OCI-M1 (cell line): ENCODE measurements at regions not wholly inside any gene's neighbourhood (a gene's known extent, or its start where the extent isn't known, plus 50 kb on each side); places are given as distances from the start of the nearest gene placed in this dataset.
A peak's percentile ranks its signal among the peaks of the same experiment; 100 is the strongest.
"Not testable (repeated sequence)": the region's sequence is repeated elsewhere in the genome, so short reads cannot be mapped to it uniquely, and the experiment has no call there.

Experiments
- DNase-seq: peaks from one replicate; lab custom pipeline; 2025; lab: John Stamatoyannopoulos, UW

DNA sequence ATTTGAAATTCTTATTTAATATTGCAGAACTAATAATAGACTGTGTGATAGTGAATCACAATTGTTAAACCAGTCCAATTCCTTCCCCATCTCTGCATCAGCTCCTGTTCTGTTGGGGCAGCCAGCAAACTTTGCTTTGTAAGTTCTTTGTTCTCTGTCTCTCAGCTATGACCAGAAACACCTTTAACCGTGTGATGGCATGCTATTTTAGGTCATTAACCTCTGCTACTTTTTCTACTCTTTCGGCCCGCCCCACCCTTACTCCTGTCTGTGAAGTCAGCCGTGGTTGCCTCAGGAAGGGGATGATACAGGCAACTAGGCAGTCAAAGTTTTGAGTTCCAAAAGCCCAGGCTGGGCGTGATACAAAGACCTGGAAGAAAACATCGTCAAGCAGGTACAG is 51.3 kb upstream of the EGFL6 start:
- DNase-seq = no peak

DNA sequence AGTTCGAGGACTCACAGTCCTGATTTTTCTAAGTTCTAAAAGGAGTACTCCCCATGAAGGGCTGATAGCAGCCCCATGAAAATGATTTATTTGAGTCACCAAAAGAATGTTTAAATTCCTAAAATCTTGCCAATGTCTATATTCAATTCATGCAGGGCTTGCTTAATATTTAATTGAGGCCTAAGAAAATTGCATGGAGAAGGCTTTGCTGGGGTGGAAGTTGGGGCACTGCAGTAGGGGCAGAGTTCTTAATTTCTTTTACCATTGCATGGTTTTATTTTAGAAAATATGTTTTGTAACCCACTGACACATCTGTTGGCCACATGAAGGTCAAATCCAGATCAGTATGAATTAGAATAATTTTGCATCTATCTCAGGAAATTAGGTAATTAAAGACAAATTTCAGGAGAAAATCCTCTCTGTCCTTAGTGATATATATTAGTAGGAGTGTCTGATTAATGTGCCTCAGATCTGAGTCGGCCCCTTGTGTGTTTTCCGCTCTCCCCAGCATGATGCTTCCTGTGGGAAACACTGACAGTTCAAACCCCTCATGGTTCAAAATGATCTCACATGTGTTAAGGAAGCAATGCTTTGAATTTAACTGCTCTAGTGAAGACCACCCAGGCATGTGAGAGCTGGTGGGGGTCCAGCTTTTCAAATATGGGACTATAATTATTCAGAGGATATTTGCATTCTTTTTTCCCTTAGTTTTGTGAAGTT is 54.0 kb upstream of the EGFL6 start:
- no peak for DNase-seq

DNA sequence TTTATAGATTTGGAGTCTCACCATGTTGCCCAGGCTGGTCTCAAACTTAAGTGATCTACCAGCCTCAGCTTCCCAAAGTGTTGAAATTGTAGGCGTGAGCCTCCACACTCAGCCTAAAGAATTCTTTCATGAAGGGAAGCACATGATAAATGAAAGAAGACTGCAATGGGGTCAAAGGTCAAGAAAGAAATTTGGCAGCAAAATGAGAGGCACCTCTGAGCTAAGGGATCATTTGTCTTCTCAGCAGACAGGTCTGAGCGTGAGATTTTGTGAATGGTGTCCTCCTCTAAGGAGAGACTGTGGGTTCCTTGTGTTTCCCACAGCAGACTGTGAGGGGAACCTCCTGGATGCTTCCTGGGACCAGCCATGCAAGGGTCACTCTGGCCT is 57.5 kb upstream of the EGFL6 start:
- no peak for DNase-seq

DNA sequence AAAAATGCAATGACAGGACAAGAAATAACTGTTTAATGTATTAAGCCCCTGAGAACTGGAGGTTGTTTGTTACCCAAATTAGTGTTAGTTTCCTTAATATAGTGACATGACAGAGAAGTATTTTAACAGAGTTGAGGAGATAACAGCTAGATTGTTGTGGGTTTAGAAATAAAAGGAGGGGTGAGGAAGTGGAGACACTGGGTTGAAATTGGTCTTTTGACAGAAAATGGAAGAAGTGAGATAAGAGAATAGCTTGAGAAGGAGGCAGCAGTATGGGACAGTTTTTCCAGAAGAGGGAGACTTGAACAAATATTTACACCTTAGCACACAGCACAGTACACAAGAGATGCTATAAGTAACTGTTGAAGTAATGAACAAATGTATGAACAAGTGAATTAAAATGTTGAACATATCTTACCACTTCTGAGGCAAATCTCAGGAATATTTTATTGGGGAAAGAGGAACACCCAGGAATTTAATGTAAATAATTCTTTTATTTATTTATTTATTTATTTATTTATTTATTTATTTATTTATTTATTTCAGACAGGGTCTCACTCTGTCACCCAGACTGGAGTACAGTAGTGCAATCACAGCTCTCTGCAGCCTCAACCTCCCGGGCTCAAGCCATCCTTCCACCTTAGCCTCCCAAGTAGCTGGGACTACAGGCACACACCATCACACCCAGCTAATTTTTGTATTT is 58.0 kb upstream of the EGFL6 start:
- DNase-seq = peak; percentile 64

DNA sequence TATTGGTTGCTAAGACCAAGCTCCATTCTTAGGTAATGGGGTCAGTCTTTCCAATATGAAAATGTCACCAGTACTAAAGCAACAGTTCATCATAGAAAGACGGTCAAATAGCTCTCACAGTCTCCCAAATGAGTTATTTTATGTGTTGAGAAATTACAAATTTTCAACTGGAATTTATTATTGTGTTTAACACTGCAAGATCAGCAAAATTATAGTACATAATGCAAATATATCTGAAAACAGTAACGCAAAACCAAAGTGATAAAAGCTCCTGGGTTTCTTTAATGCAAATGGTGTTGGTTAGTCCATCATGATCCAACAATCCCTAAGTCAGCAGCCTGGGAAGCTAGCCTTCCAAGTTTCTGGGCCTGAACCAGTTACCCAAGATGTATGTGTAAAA is 61.5 kb upstream of the EGFL6 start:
- no peak for DNase-seq

DNA sequence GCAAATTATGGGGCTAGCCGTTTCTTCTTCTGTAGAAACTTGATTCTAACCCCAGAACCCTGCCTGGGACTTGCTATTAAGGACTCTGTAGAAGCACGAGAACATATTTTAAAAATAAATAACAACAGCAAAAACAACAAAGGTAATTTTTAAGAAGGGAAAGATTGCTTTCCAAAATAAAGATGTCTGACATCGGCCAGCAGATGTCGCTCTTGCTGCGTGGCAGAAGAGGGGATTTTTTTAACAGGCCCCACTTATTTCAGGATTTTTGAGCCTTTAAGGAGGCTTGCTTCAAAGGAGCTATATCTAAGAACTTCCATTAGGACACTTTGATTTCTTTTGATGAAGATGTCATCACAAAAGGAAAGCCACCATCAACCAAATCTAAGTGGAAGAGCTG is 62.8 kb upstream of the EGFL6 start:
- peak; percentile 59 for DNase-seq

DNA sequence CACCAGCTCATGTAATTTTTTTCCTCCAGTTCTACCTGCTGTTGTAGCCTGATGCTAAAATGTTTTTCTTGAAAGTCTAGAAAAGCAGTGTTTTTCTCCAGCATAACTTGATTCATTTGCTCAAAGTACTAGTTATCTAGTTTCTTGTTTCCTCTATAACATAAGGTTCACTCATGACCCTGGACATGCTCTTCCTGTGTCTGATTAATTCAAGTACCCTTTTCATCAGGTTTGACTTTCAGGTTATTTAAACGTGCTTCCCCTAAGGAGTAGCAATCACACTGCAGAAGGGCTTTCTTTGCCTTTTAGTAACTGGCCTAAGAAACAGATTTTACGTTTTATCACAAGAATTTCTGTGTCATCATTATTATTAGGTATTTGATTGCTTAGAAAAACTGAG is 66.8 kb upstream of the EGFL6 start:
- DNase-seq = no peak

DNA sequence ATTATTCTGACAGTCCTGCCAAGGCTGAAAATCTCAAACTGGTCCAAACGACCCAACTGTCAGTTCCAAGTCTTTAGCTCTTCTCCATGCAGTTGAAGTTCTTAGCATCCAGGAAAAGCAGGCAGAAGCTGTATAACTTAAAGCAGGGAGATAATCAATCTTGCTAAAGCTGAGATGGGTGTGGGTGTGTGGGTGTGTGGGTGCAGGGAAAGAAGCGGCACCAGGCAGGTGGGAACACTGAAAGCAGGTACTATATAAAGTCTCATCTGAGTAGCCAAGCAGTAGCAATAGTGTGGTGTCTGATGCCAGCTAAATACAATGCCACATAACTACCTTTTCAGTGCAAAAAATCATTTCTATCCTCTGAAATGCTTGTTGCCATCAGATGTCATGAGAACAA is 69.7 kb upstream of the EGFL6 start:
- DNase-seq = no peak

DNA sequence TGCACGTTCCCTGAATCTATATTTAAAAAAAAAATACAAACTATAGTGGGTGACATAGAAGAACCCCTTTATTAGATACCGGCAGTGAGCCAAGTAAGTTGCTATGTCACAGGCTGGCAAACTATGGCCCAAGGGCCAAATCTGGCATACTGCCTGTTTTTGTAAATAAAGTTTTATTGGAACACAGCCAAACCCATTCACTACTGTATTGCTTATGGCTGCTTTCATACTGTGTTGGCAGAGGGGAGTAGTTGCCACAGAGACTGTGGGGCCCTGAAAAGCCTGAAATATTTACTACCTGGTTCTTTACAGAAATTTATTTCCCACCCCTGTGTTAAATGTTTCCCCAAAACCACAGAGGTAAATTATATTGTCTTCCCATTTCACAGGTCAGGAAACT is 71.2 kb upstream of the EGFL6 start:
- no peak for DNase-seq

DNA sequence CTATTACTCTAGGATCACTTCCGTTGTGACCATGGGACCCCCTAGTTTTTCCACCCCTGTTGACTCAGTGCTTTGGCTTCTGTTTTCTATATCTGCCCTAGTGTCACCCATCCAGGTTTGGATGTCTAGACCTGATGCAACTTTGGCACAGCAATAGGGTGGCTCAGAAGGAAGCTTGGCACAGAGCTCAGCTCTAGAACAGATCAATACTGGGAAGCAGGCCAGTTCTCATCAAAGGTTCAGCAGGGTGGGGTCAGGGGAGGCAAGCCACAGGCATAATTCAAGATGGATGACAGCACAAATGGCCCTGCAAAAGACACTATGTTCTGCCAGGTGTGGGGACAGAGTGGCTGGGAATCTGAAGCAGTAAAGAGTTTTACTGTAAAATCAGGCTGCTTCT is 74.2 kb upstream of the EGFL6 start:
- no peak for DNase-seq

DNA sequence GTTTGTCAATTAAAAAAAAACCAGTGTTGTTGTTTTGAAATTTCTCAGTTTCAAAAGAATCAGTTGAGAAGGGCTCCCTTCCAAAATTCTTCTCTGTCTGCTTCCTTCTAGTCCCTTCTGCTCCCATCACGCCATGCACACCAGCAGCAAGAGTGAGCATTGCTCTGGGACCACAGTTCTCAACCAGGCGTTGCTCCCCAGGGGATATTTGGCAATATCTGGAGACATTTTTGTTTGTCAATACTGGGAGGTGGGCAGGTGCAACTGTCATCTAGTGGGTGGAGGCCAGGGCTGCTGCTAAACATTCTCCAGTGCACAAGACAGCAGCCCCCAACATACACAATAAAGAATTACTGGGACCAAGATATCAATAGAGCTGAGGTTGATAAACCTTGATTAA is 74.8 kb upstream of the EGFL6 start:
- no peak for DNase-seq

DNA sequence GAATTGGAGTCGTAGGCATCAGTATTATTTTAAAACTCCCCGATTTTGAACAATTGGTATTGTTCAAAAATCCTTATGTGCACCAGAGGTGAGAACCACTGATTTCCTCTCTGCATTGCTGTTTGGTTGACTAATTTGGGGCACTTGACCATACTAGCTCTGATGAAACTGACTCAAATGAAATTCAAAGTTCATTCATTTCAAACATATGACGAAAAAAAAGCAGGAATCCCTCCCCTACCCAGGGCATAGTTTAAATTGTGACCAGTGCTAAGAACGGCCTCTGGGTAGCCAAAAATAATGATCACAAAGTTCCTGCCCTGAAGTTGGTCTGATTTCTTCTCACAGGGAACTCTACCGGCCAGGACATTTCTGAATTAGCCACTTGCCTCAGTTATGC is 75.7 kb upstream of the EGFL6 start:
- DNase-seq = no peak

DNA sequence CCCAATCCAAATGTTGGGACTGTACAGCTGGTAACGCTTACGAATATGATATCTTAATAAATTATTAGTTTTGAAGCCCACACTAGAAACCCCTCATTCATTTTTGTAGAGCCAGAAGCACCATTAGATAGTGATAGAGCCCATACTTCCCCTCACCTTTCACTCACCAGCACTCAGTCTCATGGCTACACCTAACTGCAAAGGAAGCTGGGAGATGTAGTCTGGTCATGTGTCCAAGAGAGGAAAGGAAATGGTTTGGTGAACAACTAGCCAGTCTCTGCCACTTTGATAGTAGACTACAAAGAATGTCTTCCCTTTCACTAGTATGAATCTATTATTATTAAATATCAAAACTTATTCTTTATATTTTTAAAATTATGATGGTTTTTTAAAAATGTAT is 77.1 kb upstream of the EGFL6 start:
- DNase-seq = no peak

DNA sequence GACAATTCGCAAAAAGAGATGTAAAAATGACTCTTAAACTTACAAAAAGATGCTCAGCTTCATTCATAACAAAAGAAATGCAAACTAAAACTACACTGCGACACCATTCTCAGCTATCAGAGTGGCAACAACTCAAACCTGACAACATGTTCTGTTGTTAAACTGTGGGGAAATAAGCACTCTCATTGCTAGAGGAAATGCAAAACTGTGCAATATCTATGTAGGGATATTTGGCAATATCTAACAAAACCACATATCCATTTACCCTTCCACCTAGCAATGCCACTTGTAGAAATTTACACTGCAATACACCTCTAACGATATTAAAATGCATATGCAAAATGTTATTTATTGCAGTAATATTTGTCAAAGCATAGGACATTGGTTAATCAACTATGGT is 78.3 kb upstream of the EGFL6 start:
- no peak for DNase-seq

DNA sequence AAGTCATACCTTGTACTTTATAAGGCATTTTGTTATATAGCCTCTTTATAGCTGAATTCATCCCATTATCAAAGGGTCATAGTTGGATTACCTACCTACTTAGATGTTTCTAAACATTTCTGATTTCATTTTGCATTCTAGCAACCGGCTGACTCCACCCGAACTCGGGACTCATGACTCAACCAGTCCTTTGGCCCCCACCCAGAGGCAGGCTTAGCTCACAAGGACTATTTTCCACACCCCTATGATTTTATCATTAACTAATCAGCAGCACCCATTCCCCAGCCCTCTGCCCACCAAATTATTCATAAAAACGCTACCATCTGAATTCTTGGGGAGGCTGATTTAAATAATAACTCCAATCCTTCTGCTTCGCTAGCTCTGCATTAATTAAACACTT is 79.9 kb upstream of the EGFL6 start:
- DNase-seq = no peak

DNA sequence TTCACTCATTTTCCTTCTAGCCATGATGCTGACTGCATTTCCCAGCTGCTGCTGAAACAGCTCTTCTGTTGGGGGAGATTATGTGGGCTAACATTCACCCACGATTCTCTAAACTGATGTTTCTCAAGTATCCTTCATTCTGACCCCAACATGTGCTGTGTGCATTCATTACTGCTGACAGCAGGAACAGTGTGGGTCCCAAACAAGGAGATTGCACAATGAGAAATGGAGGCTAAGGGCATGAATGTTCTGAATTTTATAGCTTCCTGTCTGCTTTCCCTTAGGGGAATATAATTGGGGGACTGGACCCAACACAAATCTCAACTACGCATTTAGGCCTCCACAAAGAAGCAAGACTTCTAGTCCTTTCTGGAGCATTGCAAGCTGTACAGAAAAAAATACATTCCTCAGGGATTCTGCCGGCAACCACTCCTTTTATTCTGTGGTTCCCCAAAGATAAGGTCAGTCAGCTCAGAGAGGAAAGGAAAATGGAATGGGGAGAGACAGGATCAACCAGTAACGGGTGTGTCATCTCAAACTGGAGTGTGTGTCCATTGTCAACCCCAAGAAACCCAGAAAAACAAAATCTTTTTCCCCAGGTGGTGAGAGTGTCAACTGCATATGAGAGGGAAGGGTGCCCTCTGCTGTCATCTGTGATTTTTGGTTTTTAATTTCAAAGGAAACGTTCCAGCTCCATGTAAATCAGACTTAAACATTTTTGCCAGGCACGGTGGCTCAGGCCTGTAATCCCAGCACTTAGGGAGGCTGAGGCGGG is 81.5 kb upstream of the EGFL6 start:
- DNase-seq = peak; percentile 77

DNA sequence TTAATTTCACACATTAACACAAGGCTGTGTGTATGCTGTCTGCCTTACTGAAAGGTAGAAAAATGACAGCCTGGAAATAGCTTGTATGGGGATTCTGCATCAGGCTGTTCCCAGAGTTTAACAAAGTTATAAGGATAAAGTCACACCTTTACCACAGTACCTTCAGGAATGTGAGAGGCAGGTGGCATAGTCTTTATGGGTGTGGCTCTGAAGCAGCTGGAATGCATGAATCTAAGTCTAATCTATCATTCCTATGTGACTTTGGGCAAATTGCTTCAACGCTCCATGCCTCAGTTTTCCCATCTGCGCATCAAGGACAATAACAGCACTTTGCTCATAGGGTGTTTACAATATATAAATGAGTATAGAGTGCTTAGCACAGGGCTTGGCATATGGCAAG is 84.2 kb upstream of the EGFL6 start:
- DNase-seq = no peak

DNA sequence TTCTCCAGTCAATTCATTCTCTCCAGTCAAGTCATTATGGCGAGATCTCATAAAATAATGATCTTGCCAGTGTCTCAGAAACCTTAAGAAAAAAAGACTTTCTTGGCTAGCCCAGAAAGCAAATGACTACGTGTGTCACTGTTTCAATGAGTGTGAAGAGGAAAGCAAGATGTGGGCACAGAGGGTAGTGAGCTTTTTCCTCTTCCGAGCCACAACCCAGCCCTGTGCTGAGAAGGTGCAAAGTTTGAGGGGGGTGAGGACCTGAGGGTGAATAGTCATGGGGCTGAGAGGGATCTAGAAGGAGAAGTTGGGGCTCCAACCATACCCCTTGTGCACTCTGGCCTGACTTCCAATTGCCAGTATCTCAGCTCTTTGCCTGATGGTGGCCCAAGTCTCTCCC is 85.6 kb upstream of the EGFL6 start:
- DNase-seq = no peak

DNA sequence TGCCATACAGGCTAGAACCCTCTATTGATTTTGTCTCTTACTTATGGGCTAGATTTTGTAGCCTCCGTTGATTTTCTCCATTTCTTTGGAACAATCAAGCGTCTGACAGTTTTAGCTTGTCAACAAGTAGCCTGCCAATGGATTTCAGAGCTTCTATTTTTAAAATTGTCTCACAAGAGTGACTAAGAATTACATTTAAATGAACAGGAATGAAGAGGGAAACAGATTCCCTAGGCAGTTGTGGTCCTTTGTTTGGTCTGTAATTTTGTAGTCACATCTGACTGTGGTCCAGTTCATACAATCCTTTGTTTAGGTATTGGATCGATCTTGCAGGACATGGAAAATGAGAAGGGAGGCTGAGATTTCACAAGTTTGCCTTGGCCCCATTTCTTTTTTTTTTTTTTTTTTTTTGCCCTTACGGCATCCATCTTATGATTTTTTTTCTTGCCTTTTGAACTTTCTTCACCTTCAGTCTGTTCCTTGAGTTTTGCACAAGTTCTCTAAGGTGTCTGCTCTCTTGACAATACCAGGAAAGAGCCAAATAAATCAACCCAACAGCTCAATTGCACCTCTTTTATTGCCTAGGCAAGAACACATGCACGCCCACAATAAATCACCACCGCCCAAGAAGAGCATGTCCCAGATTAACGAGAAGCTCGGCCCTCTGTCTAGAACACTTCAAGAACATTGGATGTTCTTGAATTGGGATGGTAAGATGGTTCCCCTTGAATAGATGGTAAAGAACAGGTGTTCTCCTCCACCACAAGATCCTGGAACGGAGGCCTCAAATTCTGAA is 86.5 kb upstream of the EGFL6 start:
- DNase-seq = no peak

DNA sequence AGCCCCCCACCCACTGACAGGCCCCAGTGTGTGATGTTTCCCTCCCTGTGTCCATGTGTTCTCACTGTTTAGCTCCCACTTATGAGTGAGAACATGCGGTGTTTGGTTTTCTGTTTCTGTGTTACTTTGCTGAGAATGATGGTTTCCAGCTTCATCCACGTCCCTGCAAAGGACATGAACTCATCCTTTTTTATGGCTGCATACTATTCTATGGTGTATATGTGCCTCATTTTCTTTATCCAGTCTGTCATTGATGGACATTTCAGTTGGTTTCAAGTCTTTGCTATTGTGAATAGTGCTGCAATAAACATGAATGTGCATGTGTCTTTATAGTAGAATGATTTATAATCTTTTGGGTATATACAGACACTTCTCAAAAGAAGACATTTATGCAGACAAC is 88.6 kb upstream of the EGFL6 start:
- DNase-seq = not testable (repeated sequence)

DNA sequence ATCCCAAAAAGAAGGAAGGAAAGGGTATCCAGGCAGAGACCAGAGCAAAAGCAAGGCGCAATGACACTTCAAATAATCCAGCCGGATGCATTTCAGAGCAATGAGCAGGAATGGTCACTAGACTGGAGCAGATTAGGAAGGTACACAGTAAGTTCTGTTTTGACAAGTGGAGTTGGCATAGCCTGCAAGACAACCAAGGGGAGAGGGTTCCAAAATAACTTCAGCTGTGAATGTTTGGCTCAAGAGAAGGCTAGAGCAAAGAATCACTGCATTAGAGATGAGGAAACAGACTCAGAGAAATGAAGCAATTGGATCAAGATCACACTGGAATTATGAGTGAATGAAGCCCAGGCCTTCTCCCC is 90.0 kb upstream of the EGFL6 start:
- DNase-seq = no peak

DNA sequence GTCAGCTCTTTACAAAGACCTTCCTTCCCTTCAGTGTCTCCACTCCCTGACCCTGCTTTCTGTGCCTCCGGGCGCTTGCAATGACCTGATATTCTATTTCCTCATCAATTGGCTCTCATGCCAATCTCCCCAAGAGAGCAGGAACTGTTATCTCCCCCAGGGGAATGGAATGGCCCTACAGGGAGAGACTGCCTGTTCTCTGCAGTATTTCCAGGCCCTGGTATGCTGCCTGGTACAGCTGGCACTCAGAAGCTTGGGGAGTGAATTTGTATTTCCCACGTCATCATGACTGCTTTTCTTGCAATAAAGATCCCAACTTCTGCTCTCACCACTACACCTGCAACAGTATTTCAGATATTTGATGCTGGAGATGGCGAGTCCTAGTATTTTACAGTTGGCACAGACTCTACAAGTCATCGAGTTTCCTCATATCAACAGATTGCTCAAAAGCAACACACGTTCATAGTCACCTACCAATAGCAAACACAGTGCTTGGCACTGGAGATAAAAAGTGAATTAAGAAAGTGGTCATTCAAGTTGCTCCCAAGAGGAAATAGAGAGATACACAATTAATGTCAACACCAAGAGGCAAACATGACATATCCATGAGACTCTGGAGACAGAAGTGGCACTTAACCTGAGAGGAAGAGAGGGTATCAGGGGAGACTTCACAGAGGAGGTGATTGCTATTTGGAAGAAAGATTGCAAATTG is 90.5 kb upstream of the EGFL6 start:
- no peak for DNase-seq
